Osteocyte (in vitro differentiated cells): ENCODE measurements at regions not wholly inside any gene's neighbourhood (a gene's known extent, or its start where the extent isn't known, plus 50 kb on each side); places are given as distances from the start of the nearest gene placed in this dataset.
"Not testable (repeated sequence)": the region's sequence is repeated elsewhere in the genome, so short reads cannot be mapped to it uniquely, and the experiment has no call there.

Experiments
- DNase-seq: peaks from one replicate; pipeline ENCODE4 v3.0.0; 2021; ENCODE audit warnings: mixed read lengths; ENCODE audit not compliant: unreplicated experiment; ENCODE audit errors: extremely low spot score
- H3K27ac Mint-ChIP-seq: one replicate; pipeline ENCODE4 v1.8.0; 2021; ENCODE audit warnings: mild to moderate bottlenecking, mixed read lengths; ENCODE audit not compliant: unreplicated experiment
- H3K27me3 Mint-ChIP-seq: one replicate; pipeline ENCODE4 v1.8.0; 2021; ENCODE audit warnings: mixed read lengths; ENCODE audit not compliant: unreplicated experiment
- H3K36me3 Mint-ChIP-seq: one replicate; pipeline ENCODE4 v1.8.0; 2021; ENCODE audit warnings: mixed read lengths; ENCODE audit not compliant: unreplicated experiment
- H3K4me1 Mint-ChIP-seq: one replicate; pipeline ENCODE4 v1.8.0; 2021; ENCODE audit warnings: mixed read lengths; ENCODE audit not compliant: unreplicated experiment
- H3K4me3 Mint-ChIP-seq: one replicate; pipeline ENCODE4 v1.8.0; 2021; ENCODE audit warnings: mild to moderate bottlenecking, moderate library complexity, mixed read lengths; ENCODE audit not compliant: unreplicated experiment
- H3K9me3 Mint-ChIP-seq: one replicate; pipeline ENCODE4 v1.8.0; 2021; ENCODE audit warnings: mixed read lengths; ENCODE audit not compliant: unreplicated experiment
- TF ChIP-seq, protein P1 (sequence below): fragments of 200-600 bp; sonication (generic); IDR thresholded peaks from 2 replicates; pipeline ENCODE4 v1.5.0; 2021; ENCODE audit warnings: antibody characterized with exemption, mild to moderate bottlenecking, moderate library complexity

DNA sequence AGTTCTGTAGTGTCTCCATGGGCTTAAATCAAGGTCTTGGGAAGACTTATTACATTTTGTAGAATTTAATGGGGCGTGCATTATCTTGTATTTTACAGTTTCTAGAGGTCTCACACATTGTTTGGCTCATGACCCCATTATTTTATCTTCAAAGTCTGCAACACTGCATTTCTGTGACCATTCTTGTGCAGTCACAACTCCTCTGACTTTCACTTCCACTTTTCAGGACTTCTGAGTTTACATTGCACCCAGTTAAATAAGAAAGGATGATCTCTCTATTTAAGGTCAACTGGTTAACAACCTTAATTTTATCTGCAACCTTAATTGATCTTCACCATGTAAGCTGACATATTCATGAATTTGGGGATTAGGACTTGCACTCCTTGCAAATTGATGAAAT lies 1186.6 kb downstream of the MRPL39 start:
- no peaks in the 10 kb centered on the region for H3K36me3 Mint-ChIP-seq
- TF ChIP-seq, protein P1, sequence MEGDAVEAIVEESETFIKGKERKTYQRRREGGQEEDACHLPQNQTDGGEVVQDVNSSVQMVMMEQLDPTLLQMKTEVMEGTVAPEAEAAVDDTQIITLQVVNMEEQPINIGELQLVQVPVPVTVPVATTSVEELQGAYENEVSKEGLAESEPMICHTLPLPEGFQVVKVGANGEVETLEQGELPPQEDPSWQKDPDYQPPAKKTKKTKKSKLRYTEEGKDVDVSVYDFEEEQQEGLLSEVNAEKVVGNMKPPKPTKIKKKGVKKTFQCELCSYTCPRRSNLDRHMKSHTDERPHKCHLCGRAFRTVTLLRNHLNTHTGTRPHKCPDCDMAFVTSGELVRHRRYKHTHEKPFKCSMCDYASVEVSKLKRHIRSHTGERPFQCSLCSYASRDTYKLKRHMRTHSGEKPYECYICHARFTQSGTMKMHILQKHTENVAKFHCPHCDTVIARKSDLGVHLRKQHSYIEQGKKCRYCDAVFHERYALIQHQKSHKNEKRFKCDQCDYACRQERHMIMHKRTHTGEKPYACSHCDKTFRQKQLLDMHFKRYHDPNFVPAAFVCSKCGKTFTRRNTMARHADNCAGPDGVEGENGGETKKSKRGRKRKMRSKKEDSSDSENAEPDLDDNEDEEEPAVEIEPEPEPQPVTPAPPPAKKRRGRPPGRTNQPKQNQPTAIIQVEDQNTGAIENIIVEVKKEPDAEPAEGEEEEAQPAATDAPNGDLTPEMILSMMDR: no peak
- no peak overlapping the region for H3K27ac Mint-ChIP-seq
- H3K4me3 Mint-ChIP-seq: no peak overlapping the region
- H3K27me3 Mint-ChIP-seq: no peaks in the 10 kb centered on the region
- DNase-seq: no peak
- H3K9me3 Mint-ChIP-seq: peaks cover 51% of the 10 kb centered on the region
- H3K4me1 Mint-ChIP-seq: no peaks in the 10 kb centered on the region

DNA sequence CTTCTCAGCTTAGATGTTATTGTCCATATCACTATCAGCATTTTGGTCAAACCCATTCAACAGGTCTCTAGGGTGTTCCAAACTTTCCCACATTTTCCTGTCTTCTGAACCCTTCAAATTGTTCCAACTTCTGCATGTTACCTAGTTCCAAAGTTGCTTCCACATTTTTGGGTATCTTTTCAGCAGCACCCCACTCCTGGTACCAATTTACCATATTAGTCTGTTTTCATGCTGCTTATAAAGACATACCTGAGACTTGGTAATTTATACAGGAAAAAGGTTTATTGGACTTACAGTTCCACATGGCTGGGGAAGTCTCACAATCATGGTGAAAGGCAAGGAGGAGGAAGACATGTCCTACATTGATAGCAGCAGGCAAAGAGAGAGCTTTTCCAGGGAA lies 1187.6 kb downstream of the MRPL39 start:
- not testable (repeated sequence) for H3K4me3 Mint-ChIP-seq, H3K27ac Mint-ChIP-seq, H3K36me3 Mint-ChIP-seq, H3K27me3 Mint-ChIP-seq, H3K4me1 Mint-ChIP-seq, DNase-seq
- peaks cover 47% of the 10 kb centered on the region for H3K9me3 Mint-ChIP-seq

DNA sequence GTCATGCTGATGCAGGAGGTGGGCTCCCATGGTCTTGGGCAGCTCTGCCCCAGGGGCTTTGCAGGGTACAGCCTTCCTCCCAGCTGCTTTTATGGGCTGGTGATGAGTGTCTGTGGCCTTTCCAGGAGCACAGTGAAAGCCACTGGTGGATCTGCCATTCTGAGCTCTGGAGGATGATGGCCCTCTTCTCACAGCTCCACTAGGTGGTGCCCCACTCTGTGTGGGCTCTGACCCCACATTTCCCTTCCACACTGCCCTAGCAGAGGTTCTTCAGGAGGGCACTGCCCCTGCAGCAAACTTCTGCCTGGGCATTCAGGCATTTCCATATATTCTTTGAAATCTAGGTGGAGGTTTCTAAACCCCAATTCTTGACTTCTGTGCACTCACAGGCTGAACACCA lies 1188.6 kb downstream of the MRPL39 start:
- Mint-ChIP-seq H3K9me3 (peaks cover 48% of the 10 kb centered on the region), H3K27me3 (no peaks in the 10 kb centered on the region), H3K4me1 (no peaks in the 10 kb centered on the region), H3K27ac (no peak overlapping the region), H3K36me3 (no peaks in the 10 kb centered on the region), H3K4me3 (no peak overlapping the region)
- TF ChIP-seq, protein P1: no peak
- DNase-seq: no peak

DNA sequence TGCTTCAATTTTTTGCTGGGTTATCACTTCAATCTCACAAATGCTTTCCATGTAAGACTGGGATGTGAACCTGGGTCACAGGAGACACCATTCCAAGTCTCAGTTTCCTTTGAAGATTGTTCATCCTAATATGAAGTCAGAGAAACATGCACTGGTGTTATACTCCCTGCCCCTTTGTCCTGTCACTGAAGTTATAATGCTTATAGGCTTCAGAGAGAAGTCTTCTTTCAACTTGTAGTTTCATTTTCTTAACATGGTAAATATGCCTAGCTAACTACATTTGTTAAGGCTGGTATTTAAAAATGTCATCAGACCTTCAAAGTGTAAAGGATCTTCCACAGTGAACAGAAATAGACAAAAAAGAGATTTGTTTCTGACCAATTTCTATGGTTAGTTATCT lies 1195.9 kb downstream of the MRPL39 start:
- Mint-ChIP-seq H3K4me3 (no peak overlapping the region), H3K9me3 (peaks cover 28% of the 10 kb centered on the region), H3K27ac (no peak overlapping the region), H3K27me3 (no peaks in the 10 kb centered on the region), H3K4me1 (no peaks in the 10 kb centered on the region), H3K36me3 (no peaks in the 10 kb centered on the region)
- TF ChIP-seq, protein P1: no peak
- no peak for DNase-seq

DNA sequence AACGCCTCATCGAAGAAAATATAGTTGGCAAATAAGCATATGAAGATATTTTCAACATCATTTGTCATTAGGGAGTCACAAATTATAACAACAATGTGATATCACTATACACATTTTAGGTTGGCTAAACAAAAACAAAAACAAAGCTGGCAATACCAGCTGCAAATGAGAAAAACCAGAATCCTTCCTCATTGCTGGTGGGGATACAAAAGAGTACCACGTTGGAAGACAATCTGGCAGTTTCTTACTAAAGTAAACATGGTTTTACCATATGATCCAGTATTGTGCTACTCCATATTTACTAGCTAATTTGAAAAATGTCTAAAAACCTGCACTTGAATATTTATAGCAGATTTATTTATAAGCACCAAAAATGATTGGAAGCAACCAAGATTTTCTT lies 1204.1 kb downstream of the MRPL39 start:
- TF ChIP-seq, protein P1: no peak
- Mint-ChIP-seq H3K9me3 (peaks cover 13% of the 10 kb centered on the region), H3K4me1 (no peaks in the 10 kb centered on the region), H3K4me3 (no peak overlapping the region), H3K36me3 (no peaks in the 10 kb centered on the region), H3K27me3 (no peaks in the 10 kb centered on the region), H3K27ac (no peak overlapping the region)
- DNase-seq: no peak

DNA sequence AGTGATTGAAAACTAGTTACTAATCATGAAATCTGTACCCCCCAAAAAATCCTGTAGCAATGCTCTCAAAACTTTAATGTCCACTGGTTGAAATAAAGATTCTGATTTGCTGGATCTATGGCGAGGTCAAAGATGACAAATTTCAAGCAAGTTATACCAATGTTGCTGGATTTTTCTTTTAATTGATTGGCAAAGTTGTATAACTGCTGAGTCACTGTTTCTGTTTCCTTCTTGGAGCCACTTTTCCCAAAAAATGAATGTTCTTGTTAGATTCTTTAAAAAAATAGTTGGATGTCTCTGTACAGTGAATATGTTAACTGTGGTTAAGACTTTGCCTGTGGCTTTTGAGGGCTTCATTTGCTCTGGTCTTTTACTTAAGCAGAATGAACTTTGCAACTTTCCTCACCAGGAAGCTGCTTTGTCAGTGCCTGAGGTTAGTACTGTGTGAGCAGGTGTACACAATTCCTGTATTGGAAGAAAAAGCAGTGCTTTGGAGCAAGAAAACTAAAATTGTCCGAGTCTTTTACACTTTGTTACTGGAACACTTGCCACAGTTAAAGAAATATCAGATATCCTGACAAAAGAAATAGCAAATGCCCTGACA lies 1211.9 kb downstream of the MRPL39 start:
- Mint-ChIP-seq H3K4me1 (no peaks in the 10 kb centered on the region), H3K4me3 (no peak overlapping the region), H3K27me3 (no peaks in the 10 kb centered on the region), H3K9me3 (peaks cover 21% of the 10 kb centered on the region), H3K27ac (no peak overlapping the region), H3K36me3 (no peaks in the 10 kb centered on the region)
- TF ChIP-seq, protein P1: no peak
- no peak for DNase-seq
